Activated CD4-positive, CD25-positive, alpha-beta regulatory T cell treated with anti-CD3 and anti-CD28 coated beads, Interleukin-2, amount 50 U/mL, for 24 hours (primary cell): ENCODE measurements at regions not wholly inside any gene's neighbourhood (a gene's known extent, or its start where the extent isn't known, plus 50 kb on each side); places are given as distances from the start of the nearest gene placed in this dataset.
"Not testable (repeated sequence)": the region's sequence is repeated elsewhere in the genome, so short reads cannot be mapped to it uniquely, and the experiment has no call there.

Source experiments
- ATAC-seq, 2 donors: fragments of 150-1000 bp; cut with Tn5 transposase; one replicate each; pipeline ENCODE4 v1.10.0; 2021; ENCODE audit warnings: mild to moderate bottlenecking in 1 of 2, moderate library complexity in 1 of 2

DNA sequence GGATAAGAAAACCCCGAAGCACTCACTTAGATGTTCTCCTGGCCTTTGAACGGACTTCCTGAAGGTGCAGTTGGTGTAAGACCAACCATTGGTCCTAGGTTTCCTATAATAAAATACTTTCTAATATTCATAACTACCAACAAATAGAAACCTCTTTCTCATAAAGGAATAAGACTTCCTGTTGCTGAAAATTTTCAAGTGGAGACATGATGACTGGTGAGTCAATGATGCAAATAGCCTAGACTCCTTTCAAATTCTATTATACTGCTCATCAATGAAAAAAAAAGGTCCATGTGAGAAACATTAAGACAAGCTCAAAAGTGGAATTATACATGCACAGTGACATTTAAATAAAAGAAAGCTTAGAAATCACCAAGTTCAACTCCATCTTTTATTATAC, 862.8 kb downstream of the FAM181B start:
- ATAC-seq: no peak

DNA sequence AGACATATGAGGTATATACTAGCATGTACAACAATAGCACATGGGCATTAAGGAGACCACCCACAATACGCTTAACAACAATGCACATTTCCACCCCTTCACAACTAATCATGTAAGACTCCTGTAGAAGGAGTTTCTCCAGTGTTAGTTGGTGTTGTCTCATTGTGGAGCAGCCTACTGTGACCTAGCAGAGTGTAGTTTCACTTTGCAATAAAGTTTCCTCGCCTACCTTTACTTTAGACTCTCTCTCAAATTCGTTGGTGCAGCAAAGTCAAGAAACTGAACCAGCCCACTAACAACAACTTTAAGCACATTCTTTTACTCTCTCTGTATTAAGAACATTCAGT, 863.6 kb downstream of the FAM181B start:
- ATAC-seq: peak; percentile 65 to 67

DNA sequence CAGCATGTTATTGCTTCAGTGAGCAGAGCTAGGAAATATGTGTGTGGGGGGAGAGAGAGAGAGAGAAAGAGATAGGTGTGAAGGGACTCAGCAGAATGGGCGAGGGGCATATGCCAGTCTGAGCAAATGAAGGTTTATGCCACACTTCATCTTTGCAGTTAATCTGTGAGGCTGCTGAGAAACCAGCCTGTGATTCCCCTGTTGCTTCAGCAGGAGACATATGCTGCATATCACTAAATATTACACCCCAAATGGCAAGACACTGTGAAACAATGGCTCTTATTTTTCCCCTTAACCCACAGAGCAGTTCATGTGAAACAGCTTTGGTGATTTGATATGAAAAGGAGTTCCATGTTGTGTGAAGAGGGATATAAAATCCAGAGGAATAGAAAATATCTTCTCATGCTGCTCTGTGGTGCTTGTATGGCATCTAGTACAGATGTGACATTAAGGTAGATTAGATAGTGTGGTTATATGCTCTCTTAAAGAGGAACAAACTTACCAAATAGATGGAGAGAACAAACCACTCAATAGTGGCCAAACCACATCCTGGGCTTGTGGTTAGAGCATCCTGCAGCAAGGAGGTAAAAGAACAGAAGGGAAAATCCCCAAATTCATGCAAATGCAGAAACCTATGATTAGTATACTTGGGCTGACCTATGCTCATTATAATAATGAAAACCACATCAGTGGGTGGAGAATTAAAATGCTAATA, 864.2 kb downstream of the FAM181B start:
- peak; percentile 89 to 94 for ATAC-seq

DNA sequence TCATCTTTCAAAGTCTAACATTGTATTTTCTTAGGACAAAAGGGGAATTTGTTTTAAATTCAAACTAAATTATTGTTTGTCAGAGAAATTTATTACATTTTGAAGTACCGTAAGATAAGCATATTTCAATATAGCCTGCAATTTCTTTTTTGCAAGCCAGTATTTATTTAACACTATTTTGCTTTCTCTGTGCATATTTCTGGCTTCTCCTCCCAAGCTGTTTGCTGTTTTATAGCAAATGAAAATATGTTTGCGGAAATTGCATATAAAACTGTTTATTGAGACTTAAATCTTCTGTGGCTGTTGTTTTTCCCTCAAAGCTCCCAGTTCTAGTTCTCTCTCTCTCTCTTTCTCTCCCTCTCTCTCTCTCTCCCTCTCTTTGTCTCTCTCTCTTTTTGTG, 866.8 kb downstream of the FAM181B start:
- ATAC-seq: no peak

DNA sequence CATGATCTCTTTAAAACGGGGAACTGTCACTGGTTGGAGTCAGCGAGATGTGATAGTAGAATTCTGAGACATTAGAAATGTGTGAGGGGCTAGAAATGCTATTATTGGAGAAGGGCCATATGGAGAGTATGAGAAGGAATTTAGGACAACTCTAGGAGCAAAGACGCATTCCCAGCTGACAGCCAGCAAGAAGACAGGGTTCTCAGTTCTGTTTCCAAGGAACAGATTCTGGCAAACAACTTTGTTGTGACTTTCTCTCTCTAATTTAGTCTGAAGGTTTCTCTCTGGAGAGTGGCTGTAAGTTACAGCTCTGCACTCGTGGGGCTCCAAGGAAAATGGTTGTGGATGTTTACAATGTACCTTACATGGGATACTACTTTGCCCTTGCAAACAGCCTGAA, 876.3 kb downstream of the FAM181B start:
- ATAC-seq: no peak

DNA sequence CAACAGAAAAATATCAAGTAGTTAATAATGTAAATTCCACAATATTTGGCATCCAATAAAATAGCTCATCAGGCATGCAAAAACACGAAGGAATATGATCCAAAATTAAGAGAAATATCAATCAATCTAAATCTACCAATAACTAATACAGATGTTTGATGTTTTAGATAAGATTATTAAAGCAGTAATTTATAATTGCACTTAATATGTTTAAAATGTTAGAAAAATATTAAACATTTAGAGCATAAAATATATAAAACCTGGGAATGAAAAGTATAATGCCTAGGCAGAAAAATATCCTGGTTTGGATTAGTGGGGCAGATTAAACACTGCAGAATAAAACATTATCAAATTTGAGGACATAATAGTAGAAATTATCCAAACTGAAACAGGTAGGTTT, 879.9 kb downstream of the FAM181B start:
- ATAC-seq: no peak

DNA sequence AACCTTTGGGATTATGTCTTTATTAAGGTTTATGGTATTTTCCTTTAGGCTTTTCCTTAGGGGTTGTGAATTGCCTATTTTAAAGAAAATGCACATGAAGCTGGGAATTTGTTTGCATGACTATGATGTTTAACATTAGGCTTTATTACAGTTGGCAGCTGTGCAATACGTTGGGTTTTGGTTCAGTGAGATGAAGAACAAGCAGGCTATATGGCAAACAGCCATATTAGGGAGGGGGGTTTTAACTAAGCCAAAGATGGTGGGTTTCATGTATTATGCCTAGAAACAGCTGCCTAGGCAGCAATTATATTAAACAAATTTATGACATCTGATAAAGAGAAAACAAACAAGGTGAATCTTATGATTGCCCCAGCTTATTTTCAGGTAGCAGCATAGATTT, 880.8 kb downstream of the FAM181B start:
- no peak for ATAC-seq

DNA sequence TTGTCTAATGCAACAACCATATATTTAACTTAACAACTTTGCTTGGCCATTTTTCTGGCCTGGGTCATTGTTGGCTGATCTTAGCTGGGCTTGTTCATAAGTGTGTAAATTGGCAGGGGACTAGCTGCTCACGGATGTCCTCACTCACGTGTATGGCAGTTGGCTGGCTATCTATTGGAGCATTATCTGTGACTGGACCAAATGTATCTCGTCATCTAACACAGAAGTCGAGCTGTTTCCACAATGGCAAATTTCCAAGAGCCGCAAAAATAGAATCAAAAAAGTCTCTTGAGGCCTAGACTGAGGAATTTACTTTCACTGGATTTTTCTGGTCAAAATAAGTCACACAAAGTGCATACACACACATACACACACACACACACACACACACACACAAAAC, 893.3 kb downstream of the FAM181B start:
- ATAC-seq: no peak

DNA sequence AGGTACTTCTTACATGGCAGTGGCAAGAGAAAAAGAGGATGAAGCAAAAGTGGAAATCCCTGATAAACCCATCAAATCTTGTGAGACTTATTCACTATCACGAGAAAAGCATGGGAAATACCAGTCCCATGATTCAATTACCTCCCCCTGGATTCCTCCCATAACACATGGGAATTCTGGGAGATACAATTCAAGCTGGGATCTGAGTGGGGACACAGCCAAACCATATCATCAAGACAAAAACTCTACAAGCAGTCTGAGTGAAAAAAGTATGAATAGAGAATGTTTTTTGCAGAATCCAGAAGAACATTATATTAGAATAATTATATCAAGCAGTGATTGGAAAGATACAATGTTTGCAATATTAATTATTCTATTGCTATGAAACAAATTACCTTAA, 893.7 kb downstream of the FAM181B start:
- ATAC-seq: no peak

DNA sequence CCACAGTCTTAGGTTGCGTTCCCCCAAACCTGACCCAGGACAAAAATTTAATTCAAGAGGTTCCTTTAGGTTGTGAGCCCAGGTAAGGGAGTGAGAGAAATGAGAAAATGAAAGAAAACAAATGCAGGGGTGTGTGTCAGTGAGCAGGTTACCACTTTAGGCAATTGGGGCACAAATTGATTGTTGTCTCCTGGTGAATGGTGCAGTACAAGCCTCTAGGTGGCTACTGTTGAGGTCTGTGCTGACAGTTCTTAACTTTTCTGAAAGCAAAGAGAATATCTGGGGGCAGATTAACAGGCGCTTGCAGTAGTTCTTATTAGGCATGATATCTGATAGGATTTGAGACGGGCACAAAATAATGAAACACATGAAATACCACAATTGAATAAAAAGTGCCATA, 894.6 kb downstream of the FAM181B start:
- ATAC-seq: no peak

DNA sequence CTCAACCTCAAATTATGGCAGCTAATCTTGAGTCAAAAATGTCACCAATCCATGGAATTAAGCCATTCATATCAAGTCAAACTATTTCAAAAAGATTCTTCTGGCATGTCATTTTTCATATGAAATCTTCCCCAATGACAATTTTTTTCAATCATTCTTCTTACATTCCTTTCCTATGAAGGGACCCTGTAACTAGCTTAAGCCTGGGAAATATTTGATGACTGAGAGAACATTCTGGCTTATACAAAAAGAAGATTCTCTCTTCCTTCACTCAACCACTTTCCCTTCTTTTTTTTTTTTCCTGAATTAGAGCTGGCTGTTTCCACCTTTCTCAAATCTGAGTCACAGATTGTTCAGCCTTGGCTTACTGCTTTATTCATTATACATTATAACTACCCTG, 903.7 kb downstream of the FAM181B start:
- no peak for ATAC-seq

DNA sequence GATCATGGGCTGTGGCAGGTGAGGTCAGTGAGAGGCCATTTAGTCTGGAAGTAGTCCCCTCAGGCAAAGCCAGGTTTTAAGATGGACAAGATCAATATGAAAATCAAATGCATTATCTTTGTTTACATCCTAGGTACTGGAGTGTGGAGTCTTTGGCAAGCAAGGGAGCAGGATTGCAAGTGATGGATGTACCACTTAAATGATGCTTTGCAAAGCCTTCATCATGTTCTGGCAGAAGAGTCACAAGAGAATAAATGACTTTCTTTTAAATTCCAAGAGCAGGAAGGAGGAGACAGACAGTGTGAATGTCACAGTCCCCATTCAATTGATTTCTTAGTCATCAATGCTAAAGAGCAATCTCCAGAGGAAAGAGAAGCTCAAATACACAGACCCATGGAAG, 908.3 kb downstream of the FAM181B start:
- no peak for ATAC-seq

DNA sequence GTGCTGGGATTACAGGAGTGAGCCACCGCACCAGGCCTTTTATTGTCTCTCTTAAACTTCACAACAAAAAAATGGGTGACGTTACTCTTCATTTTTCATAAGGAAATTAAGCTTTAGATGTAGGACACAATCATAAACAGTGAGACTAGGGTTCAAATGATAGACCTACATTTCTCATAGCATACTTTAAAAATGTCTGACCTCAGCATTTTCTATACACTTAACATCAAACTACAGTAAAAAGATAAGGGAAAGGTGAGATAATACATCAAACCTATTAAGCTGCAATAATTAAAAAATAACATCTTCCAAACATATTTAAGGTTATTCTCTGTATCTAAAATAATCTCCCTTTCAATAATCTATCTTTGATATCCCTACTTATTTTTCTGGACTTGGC, 914.2 kb downstream of the FAM181B start:
- no peak for ATAC-seq

DNA sequence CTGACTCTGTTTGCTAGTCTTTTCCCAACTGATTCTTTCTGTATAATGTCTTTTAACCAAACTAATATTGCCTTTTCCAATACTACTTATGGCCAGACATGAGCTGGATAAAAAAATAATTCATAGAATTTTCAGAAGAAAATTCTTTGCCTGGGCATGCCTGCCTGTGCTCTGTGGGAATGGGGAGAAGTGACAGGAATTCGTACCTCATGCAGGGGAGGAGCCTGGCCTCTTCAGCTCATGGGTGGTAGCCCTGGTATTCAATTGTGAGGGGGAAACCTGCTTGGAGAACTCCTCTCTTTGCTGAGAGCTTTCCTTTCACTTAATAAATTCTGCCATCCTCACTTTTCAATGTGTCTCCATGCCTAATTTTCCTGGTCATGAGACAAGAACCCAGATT, 928.8 kb downstream of the FAM181B start:
- ATAC-seq: no peak

DNA sequence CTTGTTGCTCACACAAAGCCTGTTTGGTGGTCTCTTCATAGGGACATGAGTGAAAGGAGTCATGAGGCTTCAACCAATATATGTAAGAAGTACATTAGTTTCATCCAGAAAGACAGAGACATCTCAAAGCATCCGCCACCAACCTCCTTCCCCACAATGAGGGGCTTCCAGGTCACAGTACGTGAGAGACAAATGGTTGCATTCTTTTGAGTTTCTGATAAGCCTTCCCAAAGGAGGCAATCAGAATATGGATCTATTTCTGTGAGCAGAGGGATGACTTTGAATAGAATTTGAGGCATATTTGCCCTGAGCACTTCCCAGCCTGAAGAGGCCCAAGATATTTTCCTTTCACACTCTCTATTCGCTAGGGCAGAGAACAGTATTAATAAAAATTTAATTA, 931.1 kb downstream of the FAM181B start:
- no peak for ATAC-seq

DNA sequence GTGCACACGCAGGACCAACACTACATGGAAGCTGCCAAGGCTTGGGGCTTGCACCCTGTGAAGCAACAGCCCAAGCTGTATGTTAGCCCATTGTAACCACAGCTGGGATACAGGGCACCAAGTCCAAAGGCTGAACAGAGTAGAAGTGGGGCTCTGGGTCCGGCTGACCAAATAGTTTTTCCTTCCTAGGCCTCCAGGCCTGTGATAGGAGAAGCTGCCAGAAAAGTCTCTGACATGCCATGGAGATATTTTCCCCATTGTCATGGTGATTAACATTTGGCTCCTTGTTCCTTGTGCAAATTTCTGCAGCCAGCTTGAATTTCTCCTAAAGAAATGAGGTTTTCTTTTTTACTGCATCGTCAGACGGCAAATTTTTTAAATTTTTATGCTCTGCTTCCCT, 941.2 kb downstream of the FAM181B start:
- no peak for ATAC-seq

DNA sequence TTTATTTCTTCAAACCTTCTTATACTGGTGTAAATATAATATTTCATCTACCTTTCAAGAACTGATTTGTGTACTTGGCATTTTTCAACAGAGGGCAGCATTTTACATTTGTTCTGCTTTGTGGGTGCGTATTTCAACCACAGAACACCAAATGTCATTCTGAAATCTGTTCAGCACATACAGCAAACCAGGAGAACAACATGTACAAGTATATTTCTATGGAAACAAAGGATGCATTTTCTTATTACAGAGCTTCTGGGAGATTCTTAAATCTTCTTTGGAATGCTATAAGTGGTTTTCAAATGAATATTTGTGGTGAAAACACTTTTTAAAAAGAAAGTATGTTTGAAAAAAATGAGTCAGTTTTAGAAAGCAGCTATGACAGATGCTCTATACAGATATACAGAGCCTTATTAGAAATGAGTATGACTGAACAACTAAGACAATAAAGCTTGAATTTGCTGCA, 946.0 kb downstream of the FAM181B start:
- ATAC-seq: peak; percentile 58 to 67

DNA sequence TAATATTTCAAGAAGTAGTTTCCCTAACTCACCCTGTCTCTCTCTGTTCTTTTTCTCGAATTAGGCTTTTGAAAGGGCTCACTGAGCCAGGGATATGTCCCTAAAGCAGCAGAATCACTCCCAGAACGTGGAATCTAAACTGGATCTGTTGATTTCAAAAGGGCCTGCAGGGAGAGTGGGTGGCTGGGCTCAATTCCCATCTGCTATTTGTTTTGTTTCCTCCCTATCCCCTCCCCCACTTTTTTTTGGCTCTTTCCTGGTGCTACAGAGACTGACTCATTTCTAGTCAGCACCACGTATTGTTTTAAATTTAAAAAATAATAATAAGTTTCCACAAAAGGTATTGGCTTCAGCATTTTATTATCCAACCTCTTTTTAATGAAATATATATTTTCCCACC, 961.5 kb downstream of the FAM181B start:
- no peak for ATAC-seq

DNA sequence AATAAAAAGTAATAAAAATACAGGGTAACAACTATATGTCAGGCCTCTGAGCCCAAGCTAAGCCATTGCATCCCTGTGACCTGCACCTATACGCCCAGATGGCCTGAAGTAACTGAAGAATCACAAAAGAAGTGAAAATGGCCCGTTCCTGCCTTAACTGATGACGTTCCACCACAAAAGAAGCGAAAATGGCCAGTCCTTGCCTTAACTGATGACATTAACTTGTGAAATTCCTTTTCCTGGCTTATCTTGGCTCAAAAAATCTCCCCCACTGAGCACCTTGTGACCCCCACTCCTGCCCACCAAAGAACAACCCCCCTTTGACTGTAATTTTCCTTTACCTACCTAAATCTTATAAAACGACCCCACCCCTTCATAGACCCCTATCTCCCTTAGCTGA, 963.8 kb downstream of the FAM181B start:
- ATAC-seq: not testable (repeated sequence)

DNA sequence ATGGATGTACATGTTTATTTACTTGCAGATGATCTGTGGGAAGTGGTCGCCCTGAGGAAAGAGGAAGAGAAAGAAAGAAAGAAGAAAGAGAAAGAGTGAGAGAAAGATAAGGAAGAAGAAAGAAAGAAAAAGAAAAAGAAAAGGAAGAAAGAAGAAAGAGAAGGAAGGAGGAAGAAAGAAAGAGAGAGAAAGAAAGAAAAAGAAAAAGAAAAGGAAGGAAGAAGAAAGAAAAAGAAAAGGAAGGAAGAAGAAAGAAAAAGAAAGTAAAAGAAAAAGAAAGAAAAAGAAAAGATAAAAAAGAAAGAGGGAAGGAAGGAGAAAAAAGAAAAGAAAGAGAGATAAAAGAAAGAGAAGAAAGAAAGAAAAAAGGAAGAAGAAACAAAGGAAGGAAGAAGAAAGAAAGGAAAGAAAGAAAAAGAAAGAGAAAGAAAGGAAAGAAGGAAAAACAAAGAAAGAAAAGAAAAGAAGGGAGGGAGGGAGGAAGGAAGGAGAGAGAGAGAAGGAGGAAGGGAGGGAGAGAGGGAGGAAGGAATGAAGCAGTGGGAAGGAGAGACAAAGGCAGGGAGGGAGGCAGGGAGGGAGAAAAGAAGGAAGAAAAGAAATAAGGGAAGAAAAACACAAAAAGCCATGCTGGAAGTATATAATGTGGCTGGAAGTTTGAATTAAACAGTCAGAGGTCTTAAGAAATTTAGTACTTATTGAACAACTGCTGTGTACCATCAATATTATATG, 976.6 kb downstream of the FAM181B start:
- ATAC-seq: no peak

DNA sequence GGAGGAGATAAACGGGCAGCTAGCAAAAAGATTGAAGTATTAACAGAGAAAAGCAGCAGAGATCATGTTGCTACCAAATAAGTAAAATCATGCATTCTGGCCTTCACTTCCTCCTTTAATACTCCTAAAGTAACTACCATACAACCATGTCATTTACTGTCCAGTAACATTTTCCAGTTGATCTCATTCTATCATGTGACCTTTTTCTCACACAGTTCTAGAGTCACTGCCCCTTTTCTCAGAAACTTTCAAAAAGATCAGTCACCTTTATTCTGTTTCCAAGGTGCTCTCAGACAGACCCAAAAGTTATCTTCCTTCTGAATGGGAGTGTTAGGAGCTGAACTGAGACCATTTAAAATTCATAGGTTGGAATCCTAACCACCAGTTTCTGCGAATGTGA, 984.4 kb downstream of the FAM181B start:
- peak in 1 of 2 donors; percentile 53 for ATAC-seq

DNA sequence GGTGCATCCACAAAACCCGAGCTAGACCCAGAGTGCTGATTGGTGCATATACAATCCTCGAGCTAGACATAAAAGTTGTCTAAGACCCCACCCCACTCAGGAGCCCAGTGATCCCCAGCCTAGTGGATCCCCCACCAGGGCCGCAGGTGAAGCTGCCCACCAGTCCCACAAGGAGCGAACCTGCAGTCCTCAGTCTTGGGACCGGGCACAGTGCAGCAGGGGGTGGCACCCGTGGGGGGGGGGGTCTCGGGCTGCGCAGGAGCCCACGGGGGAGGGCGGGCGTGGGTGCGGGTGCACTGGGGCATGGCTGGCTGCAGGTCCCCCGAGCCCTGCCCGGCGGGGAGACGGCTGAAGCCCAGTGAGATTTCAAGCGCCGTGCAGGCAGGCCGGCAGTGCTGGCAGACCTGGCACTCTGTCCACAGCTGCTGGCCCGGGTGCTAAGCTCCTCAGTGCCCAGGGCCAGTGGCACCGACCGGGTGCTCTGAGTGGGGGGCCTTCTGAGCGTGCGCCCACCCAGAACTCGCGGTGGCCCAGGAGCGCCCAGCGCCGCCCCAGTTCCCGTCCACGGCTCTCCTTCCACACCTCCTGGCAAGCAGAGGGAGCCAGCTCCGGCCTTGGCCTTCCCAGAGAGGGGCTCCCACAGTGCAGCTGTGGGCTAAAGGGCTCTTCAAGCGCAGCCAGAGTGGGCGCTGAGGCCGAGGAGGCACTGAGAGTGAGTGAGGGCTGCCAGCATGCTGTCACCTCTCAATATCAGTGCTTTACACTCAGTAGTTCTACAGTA, 989.1 kb downstream of the FAM181B start:
- no peak for ATAC-seq

DNA sequence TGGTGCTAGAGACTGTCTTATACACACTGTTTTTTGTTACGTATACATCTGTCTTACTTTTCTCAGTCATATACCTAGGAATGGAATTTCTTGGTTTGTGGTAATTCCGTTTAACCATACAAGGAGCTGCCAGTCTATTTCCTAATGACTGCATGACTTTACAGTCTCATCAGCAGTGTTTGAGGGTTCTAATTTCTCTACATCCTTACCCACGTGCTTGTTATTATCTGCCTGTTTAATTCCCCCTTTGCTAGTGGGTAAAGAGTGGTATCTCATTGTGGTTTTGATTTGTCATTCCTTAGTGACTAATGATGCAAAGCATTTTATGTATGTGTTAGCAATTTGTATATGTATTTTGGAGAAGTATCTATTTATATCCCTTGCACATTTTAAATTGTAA, 1008.0 kb downstream of the FAM181B start:
- ATAC-seq: no peak

DNA sequence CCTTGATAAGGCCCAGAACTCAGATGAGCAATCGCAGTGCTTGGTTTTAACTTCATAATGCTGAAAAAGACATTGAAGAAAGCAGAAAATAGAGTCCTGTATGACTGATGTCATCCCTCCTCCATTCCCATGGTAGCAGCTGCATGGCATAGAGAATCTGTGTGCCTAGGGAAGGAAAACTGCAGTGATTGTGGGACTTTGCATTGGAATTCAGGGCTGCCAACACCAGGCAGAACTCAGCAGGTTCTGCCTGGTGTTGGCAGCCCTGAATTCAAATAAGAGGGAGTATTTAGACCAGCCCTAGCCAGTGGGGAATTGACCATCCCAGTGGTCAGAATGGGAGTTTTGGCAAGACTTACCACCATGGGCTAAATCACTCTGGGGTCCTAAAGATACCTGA, 1016.0 kb downstream of the FAM181B start:
- ATAC-seq: no peak
